HG03521 (cell line): ENCODE measurements at regions not wholly inside any gene's neighbourhood (a gene's known extent, or its start where the extent isn't known, plus 50 kb on each side); places are given as distances from the start of the nearest gene placed in this dataset.
"Not testable (repeated sequence)": the region's sequence is repeated elsewhere in the genome, so short reads cannot be mapped to it uniquely, and the experiment has no call there.

Source experiments
- ATAC-seq: cut with Tn5 transposase; IDR thresholded peaks from one replicate; pipeline ENCODE4 v1.9.1; 2021; ENCODE audit warnings: mild to moderate bottlenecking, moderate library complexity; ENCODE audit not compliant: unreplicated experiment

DNA sequence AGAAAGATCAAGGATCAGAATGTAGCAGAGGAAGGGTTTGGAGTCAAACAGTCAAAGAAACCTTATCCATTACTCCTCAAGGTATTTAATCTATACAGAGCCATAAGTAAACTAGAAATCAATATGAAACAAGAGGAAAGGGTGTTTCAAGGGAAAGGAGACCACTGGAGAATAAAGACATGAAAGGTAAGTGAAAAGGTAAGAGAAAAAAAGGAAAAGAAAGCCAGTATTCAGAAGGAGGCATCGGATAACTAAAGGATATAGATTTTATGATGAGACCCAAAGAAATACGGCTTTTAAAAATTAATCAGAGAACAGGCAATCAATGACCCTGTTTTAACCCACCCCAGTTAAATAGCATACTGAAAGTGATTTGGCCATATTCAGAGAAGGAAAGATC is 438.7 kb upstream of the MIR17HG start:
- no peak for ATAC-seq

DNA sequence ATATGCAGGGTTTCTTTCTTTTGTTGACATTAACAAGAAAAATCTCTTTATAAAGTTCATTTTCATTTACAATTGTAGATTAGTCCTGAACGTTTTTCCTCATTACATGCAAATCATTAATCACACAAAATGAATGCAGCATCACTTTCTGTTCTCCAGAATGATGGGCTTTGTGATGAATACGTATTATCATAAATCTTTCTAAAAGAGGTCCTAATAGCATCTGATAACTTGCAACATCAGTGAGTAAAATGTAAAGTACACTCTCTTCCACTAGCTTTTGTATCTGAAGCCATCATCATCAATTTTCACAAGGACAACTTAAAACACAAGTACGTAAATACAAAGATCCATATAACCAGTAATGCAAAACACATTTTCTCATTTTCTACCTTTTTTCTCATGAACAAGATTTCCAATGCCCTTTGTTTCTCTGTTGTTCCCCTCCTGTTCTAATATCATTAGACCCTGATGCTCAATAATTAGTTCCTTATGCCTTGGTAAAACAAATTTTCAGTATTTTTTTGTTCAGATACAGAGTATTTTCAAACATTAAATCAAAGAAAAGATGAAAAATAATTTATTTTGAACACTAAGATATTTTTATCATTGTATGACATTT is 437.4 kb upstream of the MIR17HG start:
- no peak for ATAC-seq

- ATAC-seq = no peak
These were observed 435.2 kb upstream of the MIR17HG start for GRCh38 chr13:90912247-90912646.

- ATAC-seq = no peak
These were observed 429.0 kb upstream of the MIR17HG start for GRCh38 chr13:90918536-90918935.

GRCh38 chr13:90919153-90919552 is 428.3 kb upstream of the MIR17HG start:
- ATAC-seq = no peak

GRCh38 chr13:90926459-90926858 is 421.0 kb upstream of the MIR17HG start:
- ATAC-seq = no peak

- ATAC-seq = no peak
These were observed 419.4 kb upstream of the MIR17HG start for GRCh38 chr13:90928109-90928508.

DNA sequence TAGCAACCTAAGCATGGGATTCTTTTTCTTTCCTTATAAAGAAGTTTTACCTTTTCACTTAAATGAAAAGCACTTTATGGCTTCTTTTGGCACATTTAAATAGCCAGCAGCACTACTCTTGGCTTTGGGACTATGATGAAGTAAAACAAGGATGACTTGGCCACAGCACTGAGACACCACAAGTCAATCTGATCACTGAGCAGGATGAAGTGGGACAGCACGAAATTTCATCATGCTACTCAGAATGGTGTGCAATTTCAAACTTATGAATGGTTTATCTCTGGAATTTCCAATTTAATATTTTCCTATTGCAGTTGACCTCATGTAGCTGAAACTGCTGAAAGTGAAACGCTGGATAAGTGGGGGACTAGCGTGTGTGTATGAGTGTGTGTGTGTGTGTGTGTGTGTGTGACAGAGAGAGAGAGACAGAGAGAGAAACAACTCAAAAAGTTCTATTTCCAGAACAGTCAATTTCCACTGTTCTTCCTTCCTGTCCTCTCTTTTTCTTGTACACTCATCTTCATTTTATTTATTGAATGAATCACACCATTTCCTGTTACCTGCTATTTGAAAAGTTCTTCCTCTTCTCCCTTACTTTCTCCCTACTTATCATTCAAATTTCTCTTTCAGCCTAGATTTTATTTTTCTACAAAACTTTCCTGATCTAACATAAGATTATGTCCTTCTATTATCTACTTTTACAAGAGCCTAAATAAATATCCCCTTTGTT is 414.2 kb upstream of the MIR17HG start:
- no peak for ATAC-seq

- ATAC-seq = no peak
These were observed 412.7 kb upstream of the MIR17HG start for GRCh38 chr13:90934741-90935140.

- no peak for ATAC-seq
These were observed 408.6 kb upstream of the MIR17HG start for GRCh38 chr13:90938848-90939247.

- no peak for ATAC-seq
These were observed 403.5 kb upstream of the MIR17HG start for GRCh38 chr13:90943946-90944345.

DNA sequence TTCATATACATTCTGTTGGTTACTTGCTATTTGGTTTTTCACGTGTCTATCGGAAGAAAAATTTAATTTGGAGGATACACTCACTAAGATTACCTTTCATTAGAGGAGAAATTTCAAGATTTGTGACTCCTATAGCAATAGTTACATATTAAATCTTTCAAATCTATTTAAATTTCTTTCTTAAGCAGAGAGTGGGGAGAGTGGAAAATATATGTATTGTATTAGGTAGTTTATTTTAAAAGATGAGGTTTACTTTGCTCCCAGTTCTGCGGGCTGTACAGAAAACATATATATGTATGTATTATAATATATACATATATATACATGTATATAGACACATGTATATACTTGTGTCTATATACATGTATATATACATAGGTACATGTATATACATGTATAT is 402.3 kb upstream of the MIR17HG start:
- ATAC-seq = not testable (repeated sequence)

DNA sequence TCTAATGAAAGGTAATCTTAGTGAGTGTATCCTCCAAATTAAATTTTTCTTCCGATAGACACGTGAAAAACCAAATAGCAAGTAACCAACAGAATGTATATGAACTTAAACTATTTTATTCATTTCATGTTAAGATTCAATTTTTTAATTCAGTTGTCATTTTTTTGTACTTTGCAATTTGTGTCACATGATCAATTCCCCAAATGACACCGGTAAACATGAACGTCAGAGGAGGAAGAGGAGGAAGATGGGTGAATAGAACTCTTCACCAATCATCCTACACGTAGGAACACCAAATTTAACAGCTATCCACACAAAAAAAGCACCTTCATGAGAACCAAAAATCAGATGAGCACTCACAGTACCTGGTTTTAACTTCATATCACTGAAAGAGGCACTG is 401.4 kb upstream of the MIR17HG start:
- ATAC-seq = not testable (repeated sequence)

DNA sequence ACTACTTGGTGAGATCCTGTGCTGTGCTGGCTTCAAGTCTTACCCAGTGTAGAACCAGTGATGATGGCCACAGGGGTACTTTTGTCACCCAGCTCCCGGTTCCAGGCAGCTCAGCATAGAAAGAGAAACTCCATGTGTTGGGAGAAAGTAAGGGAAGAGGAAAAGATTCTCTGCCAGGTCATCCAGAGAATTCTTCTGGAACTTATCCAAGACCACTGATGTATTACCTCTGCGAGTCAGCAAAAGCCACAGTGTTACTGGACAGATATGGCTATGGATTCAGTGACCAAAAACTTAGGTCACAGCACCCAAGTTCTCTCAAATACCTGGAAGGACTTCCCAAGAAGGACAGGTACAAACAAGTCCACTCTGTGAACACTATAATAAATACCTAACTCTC is 399.5 kb upstream of the MIR17HG start:
- no peak for ATAC-seq

DNA sequence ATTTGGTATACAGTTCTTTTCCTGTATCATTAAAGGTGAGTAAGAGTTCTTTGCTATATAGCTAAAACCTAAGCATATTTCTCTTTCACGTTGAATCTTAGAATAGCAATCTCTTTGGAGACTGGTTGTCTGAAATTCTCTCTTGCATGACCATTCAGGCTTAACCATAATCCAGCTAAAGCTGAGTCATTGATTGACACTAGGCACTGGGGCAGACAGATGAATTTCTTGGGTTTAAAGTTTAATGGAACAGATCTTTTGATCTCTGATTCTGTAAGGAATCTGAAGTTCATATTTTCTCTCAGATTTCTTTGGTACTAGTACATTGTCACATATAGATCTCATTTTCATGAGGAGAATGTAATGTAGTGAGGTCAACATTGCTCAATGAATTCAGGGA is 397.3 kb upstream of the MIR17HG start:
- no peak for ATAC-seq

GRCh38 chr13:90951663-90952062 is 395.8 kb upstream of the MIR17HG start:
- ATAC-seq = no peak

DNA sequence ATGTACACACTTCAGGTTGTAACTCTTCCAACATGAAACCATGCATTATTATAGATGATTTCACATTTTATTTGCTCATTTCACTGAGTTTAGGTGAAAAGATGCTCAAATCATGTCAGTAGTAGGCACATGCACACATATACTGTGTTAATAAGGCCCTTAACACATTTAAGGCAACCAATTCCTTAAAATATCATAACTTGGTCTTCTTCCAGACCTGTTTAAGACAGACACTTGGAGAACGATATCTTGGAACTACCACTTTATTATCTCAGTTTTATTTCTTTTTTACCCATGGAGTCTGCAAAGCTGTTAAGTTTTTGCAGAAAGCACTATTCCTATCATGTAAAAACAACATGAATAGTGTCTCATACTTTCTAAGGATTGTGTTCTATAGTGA is 395.2 kb upstream of the MIR17HG start:
- ATAC-seq = no peak

- no peak for ATAC-seq
These were observed 392.8 kb upstream of the MIR17HG start for GRCh38 chr13:90954605-90955195.

DNA sequence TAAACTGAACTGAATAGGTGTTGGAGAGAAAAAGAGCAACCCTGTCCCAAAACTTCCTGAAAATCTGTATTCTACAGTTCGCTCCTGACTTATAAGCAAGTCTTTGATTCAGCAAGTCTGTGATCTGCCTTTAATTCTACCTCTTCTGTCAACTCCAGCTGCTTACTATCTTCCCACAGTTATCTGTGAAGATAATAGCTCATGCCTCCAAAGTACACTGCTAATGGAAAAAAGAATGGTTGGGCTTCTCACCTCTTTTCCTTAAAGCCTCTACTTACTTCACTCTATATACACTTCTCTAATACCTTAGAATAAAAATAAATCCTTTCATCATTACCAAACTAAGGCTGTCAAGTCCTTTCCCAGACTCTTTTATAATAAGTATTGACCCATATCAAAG is 391.5 kb upstream of the MIR17HG start:
- no peak for ATAC-seq

GRCh38 chr13:90958866-90959265 is 388.6 kb upstream of the MIR17HG start:
- ATAC-seq = no peak

GRCh38 chr13:90968166-90968904 is 379.2 kb upstream of the MIR17HG start:
- ATAC-seq = no peak
